CD14-positive monocyte (primary cell): ENCODE measurements at regions not wholly inside any gene's neighbourhood (a gene's known extent, or its start where the extent isn't known, plus 50 kb on each side); places are given as distances from the start of the nearest gene placed in this dataset.

Experiments
- DNase-seq, 3 donors: peaks; one replicate each; pipeline ENCODE4 v3.0.0-alpha.2; 2011 to 2022
- H2AFZ ChIP-seq: 2 replicates; pipeline ENCODE4 v1.6.0; 2012; ENCODE audit warnings: mild to moderate bottlenecking, low read depth, low read length, inconsistent platforms; ENCODE audit not compliant: insufficient read depth, poor library complexity, severe bottlenecking
- H3K27ac ChIP-seq, 2 donors: 1 replicate in 1 of 2; 2 replicates in 1 of 2; pipeline ENCODE4 v1.5.1; 2012 to 2013; ENCODE audit warnings: low read length in 2 of 2, control low read depth in 1 of 2, inconsistent platforms in 1 of 2, low read depth in 1 of 2, mild to moderate bottlenecking in 1 of 2
- H3K27me3 ChIP-seq, 2 donors: one replicate each; pipeline versions ENCODE4 v1.6.0 to v1.6.1; 2011 to 2013; ENCODE audit warnings: low read length in 2 of 2; ENCODE audit not compliant: control insufficient read depth in 2 of 2, insufficient read depth in 2 of 2
- H3K36me3 ChIP-seq, 2 donors: replicated peaks in 1 of 2; 1 replicate in 1 of 2; 2 replicates in 1 of 2; pipeline versions ENCODE4 v1.5.1 to v1.6.1; 2012 to 2013; ENCODE audit warnings: low read length in 2 of 2, control low read depth in 1 of 2, inconsistent platforms in 1 of 2, mild to moderate bottlenecking in 1 of 2; ENCODE audit not compliant: insufficient read depth in 2 of 2, control insufficient read depth in 1 of 2
- H3K4me1 ChIP-seq, 2 donors: 1 replicate in 1 of 2; 2 replicates in 1 of 2; pipeline versions ENCODE4 v1.5.1 to v1.6.1; 2012 to 2013; ENCODE audit warnings: low read length in 2 of 2, control low read depth in 1 of 2, inconsistent platforms in 1 of 2, mild to moderate bottlenecking in 1 of 2, moderate library complexity in 1 of 2; ENCODE audit not compliant: insufficient read depth in 2 of 2, control insufficient read depth in 1 of 2
- H3K4me2 ChIP-seq: replicated peaks from 2 replicates; pipeline ENCODE3; 2012; ENCODE audit warnings: low read length, moderate library complexity, mild to moderate bottlenecking; ENCODE audit not compliant: poor library complexity, severe bottlenecking; ENCODE audit errors: extremely low read depth
- H3K4me3 ChIP-seq, 3 experiments: fragments of 200-600 bp in 1 of 3; sonication (generic) in 1 of 3; replicated peaks in 1 of 3; 1 replicate in 2 of 3; 2 replicates in 1 of 3; pipeline ENCODE4 v1.5.1; 2011 to 2013; ENCODE audit warnings: low read length in 3 of 3, mild to moderate bottlenecking in 3 of 3, control low read depth in 2 of 3, low read depth in 2 of 3, inconsistent platforms in 1 of 3, moderate library complexity in 1 of 3
- H3K79me2 ChIP-seq: 2 replicates; pipeline ENCODE4 v1.6.0; 2012; ENCODE audit warnings: mild to moderate bottlenecking, control low read depth, inconsistent platforms, low read length, moderate library complexity; ENCODE audit not compliant: insufficient read depth
- H3K9ac ChIP-seq: 2 replicates; pipeline ENCODE4 v1.6.0; 2017; ENCODE audit warnings: low read length, mild to moderate bottlenecking; ENCODE audit not compliant: insufficient read depth, poor library complexity, severe bottlenecking
- H3K9me3 ChIP-seq, 2 donors: replicated peaks in 1 of 2; 1 replicate in 1 of 2; 2 replicates in 1 of 2; pipeline versions ENCODE4 v1.5.1 to v1.6.1; 2012 to 2013; ENCODE audit warnings: low read length in 2 of 2, control low read depth in 1 of 2; ENCODE audit not compliant: control insufficient read depth in 1 of 2, insufficient read depth in 1 of 2
- H4K20me1 ChIP-seq: 2 replicates; pipeline ENCODE4 v1.6.0; 2012; ENCODE audit warnings: mild to moderate bottlenecking, low read length, control low read depth, moderate library complexity; ENCODE audit not compliant: insufficient read depth
- H3K27ac Mint-ChIP-seq, 7 donors: one replicate each; pipeline ENCODE4 v1.8.0; 2020; ENCODE audit warnings: mild to moderate bottlenecking in 7 of 7, mixed read lengths in 7 of 7, moderate library complexity in 6 of 7, inconsistent platforms in 2 of 7
- H3K27me3 Mint-ChIP-seq, 3 donors: one replicate each; pipeline ENCODE4 v1.8.0; 2021 to 2022; ENCODE audit warnings: low read depth in 3 of 3, mild to moderate bottlenecking in 3 of 3, mixed read lengths in 3 of 3, moderate library complexity in 3 of 3, inconsistent platforms in 1 of 3
- H3K36me3 Mint-ChIP-seq, 2 donors: one replicate each; pipeline ENCODE4 v1.8.0; 2020; ENCODE audit warnings: mixed read lengths in 2 of 2, inconsistent platforms in 1 of 2, mild to moderate bottlenecking in 1 of 2
- H3K4me1 Mint-ChIP-seq: one replicate; pipeline ENCODE4 v1.8.0; 2020; ENCODE audit warnings: mild to moderate bottlenecking, mixed read lengths
- H3K4me3 Mint-ChIP-seq, 2 donors: one replicate each; pipeline ENCODE4 v1.8.0; 2020; ENCODE audit warnings: mild to moderate bottlenecking in 2 of 2, mixed read lengths in 2 of 2, moderate library complexity in 1 of 2
- H3K9me3 Mint-ChIP-seq, 7 donors: one replicate each; pipeline ENCODE4 v1.8.0; 2020 to 2022; ENCODE audit warnings: mixed read lengths in 7 of 7, mild to moderate bottlenecking in 6 of 7, moderate library complexity in 6 of 7, inconsistent platforms in 2 of 7
- CTCF ChIP-seq: fragments of 200-600 bp; IDR thresholded peaks from one replicate; pipeline ENCODE4 v1.8.0; 2022; ENCODE audit warnings: antibody characterized with exemption, mild to moderate bottlenecking
- WGBS: methylation state at CpG from one replicate; pipeline ENCODE4 v1.1.5; 2013; ENCODE audit warnings: missing lambda C conversion rate; ENCODE audit not compliant: insufficient coverage; 5-methylcytosine and 5-hydroxymethylcytosine counted together
- intact Hi-C, 2 donors: fragments of 100-400 bp; cut with micrococcal nuclease; formaldehyde crosslinking; loops; one replicate each; pipeline versions ENCODE4 v1.15.0 to v1.15.1; 2023

GRCh38 chr22:22069450-22070370, 87.1 kb upstream of the TOP3B start:
- H3K27ac ChIP-seq, result no peak overlapping the region
- no peak overlapping the region for H3K9ac ChIP-seq
- intact Hi-C loops, result no loop called here
- H3K27me3 ChIP-seq, result no peaks in the 10 kb centered on the region
- no peak overlapping the region for H2AFZ ChIP-seq
- peaks cover 12 to 23% of the 10 kb centered on the region in 2 donors for H3K4me1 ChIP-seq
- H3K4me3 Mint-ChIP-seq, result no peak overlapping the region
- H3K36me3 Mint-ChIP-seq, result no peaks in the 10 kb centered on the region
- DNase-seq, result peak in 1 of 3 donors; percentile 29
- no peaks in the 10 kb centered on the region for H3K9me3 ChIP-seq
- peaks cover 21% of the 10 kb centered on the region for H3K4me1 Mint-ChIP-seq
- H3K79me2 ChIP-seq, result no peaks in the 10 kb centered on the region
- no peak overlapping the region for H3K4me2 ChIP-seq
- H3K4me3 ChIP-seq, result no peak overlapping the region
- H3K36me3 ChIP-seq, result no peaks in the 10 kb centered on the region
- peaks cover 0 to 2% (median 0%) of the 10 kb centered on the region in 7 donors for H3K9me3 Mint-ChIP-seq
- 100% methylated on average over 1 of the region's 6 CpGs for WGBS
- peaks cover 2 to 4% (median 3%) of the 10 kb centered on the region in 3 donors for H3K27me3 Mint-ChIP-seq
- TF ChIP-seq CTCF, result no peak
- H4K20me1 ChIP-seq, result no peaks in the 10 kb centered on the region
- H3K27ac Mint-ChIP-seq, result peak overlapping the region in 5 of 7 donors; percentile 0 to 53 (median 15)

GRCh38 chr22:22068657-22069056, 86.1 kb upstream of the TOP3B start:
- no peak overlapping the region for H3K4me3 ChIP-seq
- H3K27ac Mint-ChIP-seq, result no peak overlapping the region
- H2AFZ ChIP-seq, result no peak overlapping the region
- H3K27me3 ChIP-seq, result no peaks in the 10 kb centered on the region
- no peak overlapping the region for H3K4me3 Mint-ChIP-seq
- H3K36me3 ChIP-seq, result no peaks in the 10 kb centered on the region
- no peak overlapping the region for H3K27ac ChIP-seq
- peaks cover 18% of the 10 kb centered on the region for H3K4me1 Mint-ChIP-seq
- no peaks in the 10 kb centered on the region for H3K9me3 ChIP-seq
- no peak for TF ChIP-seq CTCF
- peaks cover 0 to 2% (median 0%) of the 10 kb centered on the region in 7 donors for H3K9me3 Mint-ChIP-seq
- intact Hi-C loops, result no loop called here
- H3K27me3 Mint-ChIP-seq, result peaks cover 0 to 4% (median 2%) of the 10 kb centered on the region in 3 donors
- H3K9ac ChIP-seq, result no peak overlapping the region
- H3K4me1 ChIP-seq, result peaks cover 10 to 21% of the 10 kb centered on the region in 2 donors
- no peaks in the 10 kb centered on the region for H4K20me1 ChIP-seq
- DNase-seq, result no peak
- H3K4me2 ChIP-seq, result no peak overlapping the region
- WGBS, result no CpG with 5 or more reads among the region's 2 CpGs
- no peaks in the 10 kb centered on the region for H3K36me3 Mint-ChIP-seq
- no peaks in the 10 kb centered on the region for H3K79me2 ChIP-seq
